Gastroesophageal sphincter (tissue), 3 donors: ENCODE measurements at regions not wholly inside any gene's neighbourhood (a gene's known extent, or its start where the extent isn't known, plus 50 kb on each side); places are given as distances from the start of the nearest gene placed in this dataset.

Experiments used
- POLR2A ChIP-seq, 2 donors: fragments of 450-650 bp; IDR thresholded peaks; one replicate each; pipeline ENCODE4 v1.6.1; 2017; ENCODE audit warnings: antibody characterized with exemption in 2 of 2, mild to moderate bottlenecking in 2 of 2, moderate library complexity in 1 of 2
- TF ChIP-seq, protein P1 (sequence below), 4 experiments: fragments of 200-600 bp in 2 of 4; fragments of 450-650 bp in 2 of 4; sonication (generic) in 1 of 4; IDR thresholded peaks; one replicate each; pipeline ENCODE4 v1.5.1; 2017 to 2019; ENCODE audit warnings: antibody characterized with exemption in 4 of 4, mild to moderate bottlenecking in 2 of 4, moderate library complexity in 2 of 4

GRCh38 chr4:54897590-54897989 lies 227.8 kb downstream of the KDR start:
- TF ChIP-seq, protein P1, sequence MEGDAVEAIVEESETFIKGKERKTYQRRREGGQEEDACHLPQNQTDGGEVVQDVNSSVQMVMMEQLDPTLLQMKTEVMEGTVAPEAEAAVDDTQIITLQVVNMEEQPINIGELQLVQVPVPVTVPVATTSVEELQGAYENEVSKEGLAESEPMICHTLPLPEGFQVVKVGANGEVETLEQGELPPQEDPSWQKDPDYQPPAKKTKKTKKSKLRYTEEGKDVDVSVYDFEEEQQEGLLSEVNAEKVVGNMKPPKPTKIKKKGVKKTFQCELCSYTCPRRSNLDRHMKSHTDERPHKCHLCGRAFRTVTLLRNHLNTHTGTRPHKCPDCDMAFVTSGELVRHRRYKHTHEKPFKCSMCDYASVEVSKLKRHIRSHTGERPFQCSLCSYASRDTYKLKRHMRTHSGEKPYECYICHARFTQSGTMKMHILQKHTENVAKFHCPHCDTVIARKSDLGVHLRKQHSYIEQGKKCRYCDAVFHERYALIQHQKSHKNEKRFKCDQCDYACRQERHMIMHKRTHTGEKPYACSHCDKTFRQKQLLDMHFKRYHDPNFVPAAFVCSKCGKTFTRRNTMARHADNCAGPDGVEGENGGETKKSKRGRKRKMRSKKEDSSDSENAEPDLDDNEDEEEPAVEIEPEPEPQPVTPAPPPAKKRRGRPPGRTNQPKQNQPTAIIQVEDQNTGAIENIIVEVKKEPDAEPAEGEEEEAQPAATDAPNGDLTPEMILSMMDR (IDR thresholded peaks at IDR 0.05) = no peak
- TF ChIP-seq POLR2A (IDR thresholded peaks at IDR 0.05) = no peak
